ENCODE measurements at regions not wholly inside any gene's neighbourhood (a gene's known extent, or its start where the extent isn't known, plus 50 kb on each side); places are given as distances from the start of the nearest gene placed in this dataset.

DNA sequence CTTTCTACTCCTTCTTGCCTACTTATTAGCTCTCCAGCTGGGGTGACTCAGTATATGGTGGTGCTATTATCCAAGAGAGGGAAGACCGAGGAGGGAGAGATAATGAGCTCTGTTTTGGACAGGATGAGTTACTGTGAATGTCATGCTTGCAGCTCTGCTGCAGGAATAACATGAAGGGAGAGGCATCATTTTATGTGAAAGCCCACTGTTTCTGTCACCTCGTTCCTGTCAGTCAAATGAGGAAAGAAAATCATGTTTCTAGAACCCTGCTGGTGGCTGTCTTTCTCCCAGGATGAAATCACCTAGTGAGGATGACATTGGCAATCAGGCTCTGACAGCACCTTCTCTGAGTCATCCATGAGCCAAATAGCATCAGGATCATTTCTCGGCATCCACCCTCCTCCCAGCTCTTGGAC, 1291.6 kb upstream of the AUTS2 start:
- TF ChIP-seq POLR2AphosphoS5 (IDR thresholded peaks at IDR 0.05; ENCODE audit: low read depth, low read length): no peak
- TF ChIP-seq, protein P1, sequence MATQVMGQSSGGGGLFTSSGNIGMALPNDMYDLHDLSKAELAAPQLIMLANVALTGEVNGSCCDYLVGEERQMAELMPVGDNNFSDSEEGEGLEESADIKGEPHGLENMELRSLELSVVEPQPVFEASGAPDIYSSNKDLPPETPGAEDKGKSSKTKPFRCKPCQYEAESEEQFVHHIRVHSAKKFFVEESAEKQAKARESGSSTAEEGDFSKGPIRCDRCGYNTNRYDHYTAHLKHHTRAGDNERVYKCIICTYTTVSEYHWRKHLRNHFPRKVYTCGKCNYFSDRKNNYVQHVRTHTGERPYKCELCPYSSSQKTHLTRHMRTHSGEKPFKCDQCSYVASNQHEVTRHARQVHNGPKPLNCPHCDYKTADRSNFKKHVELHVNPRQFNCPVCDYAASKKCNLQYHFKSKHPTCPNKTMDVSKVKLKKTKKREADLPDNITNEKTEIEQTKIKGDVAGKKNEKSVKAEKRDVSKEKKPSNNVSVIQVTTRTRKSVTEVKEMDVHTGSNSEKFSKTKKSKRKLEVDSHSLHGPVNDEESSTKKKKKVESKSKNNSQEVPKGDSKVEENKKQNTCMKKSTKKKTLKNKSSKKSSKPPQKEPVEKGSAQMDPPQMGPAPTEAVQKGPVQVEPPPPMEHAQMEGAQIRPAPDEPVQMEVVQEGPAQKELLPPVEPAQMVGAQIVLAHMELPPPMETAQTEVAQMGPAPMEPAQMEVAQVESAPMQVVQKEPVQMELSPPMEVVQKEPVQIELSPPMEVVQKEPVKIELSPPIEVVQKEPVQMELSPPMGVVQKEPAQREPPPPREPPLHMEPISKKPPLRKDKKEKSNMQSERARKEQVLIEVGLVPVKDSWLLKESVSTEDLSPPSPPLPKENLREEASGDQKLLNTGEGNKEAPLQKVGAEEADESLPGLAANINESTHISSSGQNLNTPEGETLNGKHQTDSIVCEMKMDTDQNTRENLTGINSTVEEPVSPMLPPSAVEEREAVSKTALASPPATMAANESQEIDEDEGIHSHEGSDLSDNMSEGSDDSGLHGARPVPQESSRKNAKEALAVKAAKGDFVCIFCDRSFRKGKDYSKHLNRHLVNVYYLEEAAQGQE (IDR thresholded peaks at IDR 0.05; ENCODE audit: insufficient read depth in 1 of 2, low read depth in 2 of 2, low read length in 2 of 2): no peak

Measured in PFSK-1 (cell line).